ENCODE measurements at regions not wholly inside any gene's neighbourhood (a gene's known extent, or its start where the extent isn't known, plus 50 kb on each side); places are given as distances from the start of the nearest gene placed in this dataset.
A peak's percentile ranks its signal among the peaks of the same experiment; 100 is the strongest.
"Not testable (repeated sequence)": the region's sequence is repeated elsewhere in the genome, so short reads cannot be mapped to it uniquely, and the experiment has no call there.

- DNase-seq (ENCODE audit: low spot score) = no peak
Observed at GRCh38 chr3:83251490-83251889, 1490.0 kb upstream of the GBE1 start.

- no peak for DNase-seq (ENCODE audit: low spot score)
Observed at GRCh38 chr3:83250613-83251012, 1489.2 kb upstream of the GBE1 start.

- no peak for DNase-seq (ENCODE audit: low spot score)
Observed at GRCh38 chr3:83248454-83248853, 1487.0 kb upstream of the GBE1 start.

- DNase-seq (ENCODE audit: low spot score) = no peak
Observed at GRCh38 chr3:83235180-83235814, 1473.9 kb upstream of the GBE1 start.

- no peak for DNase-seq (ENCODE audit: low spot score)
Observed at GRCh38 chr3:83233715-83234114, 1472.3 kb upstream of the GBE1 start.

- peak; percentile 1 for DNase-seq (ENCODE audit: low spot score)
Observed at GRCh38 chr3:83230841-83231240, 1469.4 kb upstream of the GBE1 start.

- no peak for DNase-seq (ENCODE audit: low spot score)
Observed at GRCh38 chr3:83230376-83230775, 1468.9 kb upstream of the GBE1 start.

GRCh38 chr3:83226751-83227150 lies 1465.3 kb upstream of the GBE1 start:
- DNase-seq (ENCODE audit: low spot score) = no peak

GRCh38 chr3:83224101-83224868 lies 1462.8 kb upstream of the GBE1 start:
- DNase-seq (ENCODE audit: low spot score) = peak; percentile 90

- no peak for DNase-seq (ENCODE audit: low spot score)
Observed at GRCh38 chr3:83218383-83219200, 1457.1 kb upstream of the GBE1 start.

GRCh38 chr3:83217595-83218118 lies 1456.2 kb upstream of the GBE1 start:
- DNase-seq (ENCODE audit: low spot score) = not testable (repeated sequence)

- no peak for DNase-seq (ENCODE audit: low spot score)
Observed at GRCh38 chr3:83216919-83217594, 1455.6 kb upstream of the GBE1 start.

GRCh38 chr3:83195243-83195642 lies 1433.8 kb upstream of the GBE1 start:
- DNase-seq (ENCODE audit: low spot score) = no peak

GRCh38 chr3:83193526-83193925 lies 1432.1 kb upstream of the GBE1 start:
- no peak for DNase-seq (ENCODE audit: low spot score)

- no peak for DNase-seq (ENCODE audit: low spot score)
Observed at GRCh38 chr3:83189634-83190033, 1428.2 kb upstream of the GBE1 start.

GRCh38 chr3:83169473-83169872 lies 1408.0 kb upstream of the GBE1 start:
- no peak for DNase-seq (ENCODE audit: low spot score)

- no peak for DNase-seq (ENCODE audit: low spot score)
Observed at GRCh38 chr3:83150896-83151295, 1389.5 kb upstream of the GBE1 start.

GRCh38 chr3:83140983-83141382 lies 1379.5 kb upstream of the GBE1 start:
- DNase-seq (ENCODE audit: low spot score) = no peak

GRCh38 chr3:83131236-83131635 lies 1369.8 kb upstream of the GBE1 start:
- DNase-seq (ENCODE audit: low spot score) = no peak

GRCh38 chr3:83122774-83123350 lies 1361.4 kb upstream of the GBE1 start:
- DNase-seq (ENCODE audit: low spot score) = no peak

- no peak for DNase-seq (ENCODE audit: low spot score)
Observed at GRCh38 chr3:83093222-83093572, 1331.8 kb upstream of the GBE1 start.

Measured in kidney capillary endothelial cell (primary cell).